ENCODE measurements at regions not wholly inside any gene's neighbourhood (a gene's known extent, or its start where the extent isn't known, plus 50 kb on each side); places are given as distances from the start of the nearest gene placed in this dataset.
A peak's percentile ranks its signal among the peaks of the same experiment; 100 is the strongest.

- DNase-seq = no peak
Observed at GRCh38 chr1:181344091-181344490, 139.2 kb upstream of the CACNA1E start.

DNA sequence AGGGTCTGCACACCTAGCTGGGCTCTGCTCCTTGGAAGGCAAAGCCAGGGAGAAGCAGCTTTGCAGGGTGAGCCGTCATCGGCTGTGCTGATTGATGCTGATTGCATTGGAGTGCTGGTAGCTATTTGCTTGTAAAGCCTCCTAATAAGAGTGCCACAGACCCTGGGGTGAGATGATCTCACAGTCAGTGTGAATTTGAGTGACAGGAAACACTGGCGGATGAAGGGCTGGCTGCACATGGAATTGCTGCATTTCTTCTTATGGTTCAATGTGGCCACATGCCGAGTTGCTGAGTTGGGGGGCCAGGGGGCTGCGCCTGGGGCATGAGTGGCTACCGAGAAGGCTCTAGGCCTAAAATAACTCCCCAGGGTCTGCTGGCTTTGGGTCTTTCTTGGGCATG is 138.2 kb upstream of the CACNA1E start:
- no peak for DNase-seq

GRCh38 chr1:181347495-181348390 is 135.6 kb upstream of the CACNA1E start:
- DNase-seq = no peak

- no peak for DNase-seq
Observed at GRCh38 chr1:181349512-181349911, 133.8 kb upstream of the CACNA1E start.

DNA sequence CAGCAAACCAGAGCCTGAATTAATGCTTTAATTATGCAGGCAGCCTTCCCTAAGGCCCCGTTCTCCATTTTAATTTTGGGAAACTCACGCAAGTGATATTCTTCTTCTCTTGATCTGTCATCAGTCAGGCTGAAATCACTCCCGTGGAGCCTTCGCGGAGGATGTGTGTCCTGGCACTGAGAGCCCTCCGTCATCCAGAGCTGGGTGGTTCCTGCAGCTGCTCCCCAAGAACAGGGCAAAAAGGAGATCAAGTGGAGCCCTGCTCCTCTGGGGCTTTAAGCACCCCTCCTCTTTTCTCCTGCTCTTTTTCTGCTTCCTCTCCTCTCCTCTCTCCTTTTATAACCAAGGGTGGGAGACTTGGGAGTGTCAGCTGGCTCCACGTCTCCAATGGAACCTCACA is 133.2 kb upstream of the CACNA1E start:
- no peak for DNase-seq

- DNase-seq = no peak
Observed at GRCh38 chr1:181351740-181352139, 131.6 kb upstream of the CACNA1E start.

DNA sequence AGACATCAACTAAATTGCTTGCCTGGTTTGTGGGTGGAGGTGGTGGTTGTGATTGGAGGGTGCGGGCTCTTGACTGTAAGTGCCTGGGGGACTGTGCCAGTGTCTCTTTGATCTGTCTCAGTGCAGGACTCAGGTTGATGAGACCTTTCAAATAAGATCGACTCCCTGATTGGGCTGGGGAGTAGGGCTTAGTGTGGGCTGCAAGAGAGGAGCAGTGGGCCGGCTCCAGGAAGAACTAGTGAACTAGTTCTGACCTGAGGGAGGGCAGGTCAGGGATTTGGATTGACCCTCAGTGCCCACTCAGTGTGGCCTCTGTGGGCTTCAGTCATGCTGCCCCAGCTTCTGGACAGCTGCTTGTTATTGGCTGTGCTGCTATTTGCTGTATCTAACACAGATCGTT is 130.6 kb upstream of the CACNA1E start:
- DNase-seq = no peak

GRCh38 chr1:181353526-181353925 is 129.8 kb upstream of the CACNA1E start:
- no peak for DNase-seq

- DNase-seq = no peak
Observed at GRCh38 chr1:181354865-181355264, 128.5 kb upstream of the CACNA1E start.

- no peak for DNase-seq
Observed at GRCh38 chr1:181356505-181357340, 126.6 kb upstream of the CACNA1E start.

DNA sequence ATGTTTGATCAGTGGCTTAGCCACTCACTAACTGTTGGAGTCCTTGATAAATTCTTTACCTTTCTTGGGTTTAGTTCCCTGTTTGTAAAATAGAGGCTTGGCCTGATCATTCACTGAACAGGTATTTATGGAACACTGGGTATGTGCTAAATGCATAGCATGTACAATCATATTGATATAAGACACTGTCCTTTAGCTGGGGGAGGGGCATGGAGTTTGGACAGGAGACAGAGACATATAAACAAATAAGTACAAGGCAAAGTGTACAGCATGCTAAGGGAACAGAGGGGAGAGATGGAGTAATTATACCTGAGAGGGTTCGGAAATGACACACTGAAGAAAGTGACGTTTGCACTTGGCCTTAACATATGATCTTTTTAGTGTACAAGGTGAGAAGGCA is 124.3 kb upstream of the CACNA1E start:
- DNase-seq = no peak

- no peak for DNase-seq
Observed at GRCh38 chr1:181364801-181365200, 118.5 kb upstream of the CACNA1E start.

- DNase-seq = no peak
Observed at GRCh38 chr1:181366910-181367309, 116.4 kb upstream of the CACNA1E start.

DNA sequence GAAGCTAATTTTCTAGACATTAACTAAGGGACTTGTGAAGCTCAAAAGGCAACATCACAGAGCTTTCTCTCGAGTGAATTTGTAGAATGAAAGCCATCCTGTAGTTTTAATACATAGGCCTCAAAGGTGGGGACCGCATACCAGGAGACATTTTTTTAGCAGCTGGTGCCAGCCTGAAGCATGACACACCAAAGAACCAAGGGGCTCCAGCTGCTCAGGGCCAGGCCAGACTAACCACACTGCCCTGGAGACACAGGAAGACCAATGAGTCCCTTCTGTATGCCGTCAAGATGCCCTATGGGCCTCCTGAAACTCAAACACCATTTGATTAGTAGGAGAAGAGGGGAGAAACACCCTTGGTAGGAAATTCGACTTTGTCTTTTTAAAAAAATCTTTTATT is 113.9 kb upstream of the CACNA1E start:
- no peak for DNase-seq

- no peak for DNase-seq
Observed at GRCh38 chr1:181383695-181384094, 99.6 kb upstream of the CACNA1E start.

DNA sequence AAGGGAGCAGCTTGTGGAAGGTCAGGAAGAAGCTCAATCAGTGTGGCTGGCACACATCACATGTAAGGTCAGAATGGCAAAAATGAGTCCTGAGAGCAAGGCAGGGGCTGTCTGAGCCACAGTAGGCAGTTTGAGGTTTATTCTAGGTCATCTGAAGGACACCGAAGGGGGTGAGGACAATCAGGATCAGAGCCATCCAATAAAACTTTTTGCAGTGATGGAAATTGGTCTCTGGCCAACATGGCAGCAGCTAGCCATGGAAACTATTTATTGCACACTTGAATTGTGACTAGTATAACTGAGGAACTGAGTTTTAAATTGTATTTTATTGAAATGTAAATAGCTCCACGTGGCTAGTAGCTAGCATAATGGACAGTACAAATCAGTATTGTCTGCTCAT is 97.0 kb upstream of the CACNA1E start:
- no peak for DNase-seq

DNA sequence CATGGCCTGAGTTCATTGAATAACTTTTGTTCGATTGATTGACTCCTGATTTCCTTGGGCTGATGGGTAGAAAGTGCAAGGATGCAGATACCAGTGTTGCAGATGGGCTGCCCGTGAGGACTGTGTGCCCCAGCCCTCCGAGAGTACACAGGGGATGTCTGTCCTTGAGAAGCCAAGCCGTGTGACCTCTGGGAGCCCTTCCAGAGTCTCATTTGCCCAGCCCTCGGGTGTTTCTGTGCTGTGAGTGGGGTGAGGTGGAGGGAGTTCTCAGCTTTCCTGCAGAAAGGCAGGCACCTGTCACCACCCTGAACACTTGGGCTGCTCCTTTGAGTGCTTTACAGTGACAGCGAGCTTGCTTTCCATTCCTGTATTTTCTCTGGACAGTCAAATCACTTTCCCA is 96.4 kb upstream of the CACNA1E start:
- no peak for DNase-seq

- DNase-seq = no peak
Observed at GRCh38 chr1:181387702-181388101, 95.6 kb upstream of the CACNA1E start.

GRCh38 chr1:181390410-181391077 is 92.8 kb upstream of the CACNA1E start:
- DNase-seq = peak; percentile 45

DNA sequence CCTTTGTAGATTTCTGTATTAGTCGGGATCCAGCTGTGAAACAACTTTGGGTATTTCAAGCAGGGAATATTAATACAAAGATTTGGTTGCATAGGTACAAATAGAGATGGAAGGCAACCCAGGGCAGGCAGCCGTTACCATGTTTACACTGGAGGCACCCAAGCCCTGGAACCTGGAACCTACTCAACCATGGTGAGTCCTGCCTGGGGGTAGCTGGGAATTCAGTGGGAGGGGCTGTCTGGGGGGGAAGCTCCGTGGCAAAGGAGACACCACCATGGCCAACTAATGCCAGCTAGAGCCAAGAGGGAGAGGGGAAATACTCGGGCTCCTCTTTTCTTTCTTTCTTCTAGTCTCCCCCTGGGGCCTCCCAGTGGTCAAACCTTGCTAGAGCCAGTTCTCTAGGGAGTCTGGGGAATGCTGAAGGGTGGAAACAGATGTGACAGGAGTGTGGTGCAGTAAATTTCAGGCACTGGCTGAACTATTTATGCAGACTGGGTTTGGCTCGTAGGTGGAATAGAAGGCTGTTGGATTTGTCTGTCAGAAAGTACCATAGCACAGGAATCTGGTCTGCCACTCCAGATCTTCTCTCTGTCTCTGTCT is 91.9 kb upstream of the CACNA1E start:
- peak; percentile 28 for DNase-seq

DNA sequence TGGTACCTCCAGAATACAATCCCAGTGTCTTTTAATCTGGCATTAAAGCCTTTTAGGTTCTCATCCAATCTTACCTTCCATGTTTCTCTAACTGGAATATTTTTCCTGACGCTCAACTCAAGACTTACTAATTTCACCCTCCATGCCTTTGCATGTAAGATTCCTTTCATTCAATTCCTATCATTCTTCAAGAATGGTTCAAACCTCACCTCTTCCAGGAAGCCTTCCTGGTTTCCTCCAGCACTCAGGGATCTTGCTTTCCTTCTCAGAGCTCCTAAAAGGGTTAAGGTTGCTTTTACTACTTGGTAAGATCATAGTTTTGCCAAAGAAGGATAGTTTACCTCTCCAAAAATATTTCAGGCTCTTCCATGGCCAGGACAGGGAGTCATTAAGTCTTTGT is 91.2 kb upstream of the CACNA1E start:
- DNase-seq = no peak

DNA sequence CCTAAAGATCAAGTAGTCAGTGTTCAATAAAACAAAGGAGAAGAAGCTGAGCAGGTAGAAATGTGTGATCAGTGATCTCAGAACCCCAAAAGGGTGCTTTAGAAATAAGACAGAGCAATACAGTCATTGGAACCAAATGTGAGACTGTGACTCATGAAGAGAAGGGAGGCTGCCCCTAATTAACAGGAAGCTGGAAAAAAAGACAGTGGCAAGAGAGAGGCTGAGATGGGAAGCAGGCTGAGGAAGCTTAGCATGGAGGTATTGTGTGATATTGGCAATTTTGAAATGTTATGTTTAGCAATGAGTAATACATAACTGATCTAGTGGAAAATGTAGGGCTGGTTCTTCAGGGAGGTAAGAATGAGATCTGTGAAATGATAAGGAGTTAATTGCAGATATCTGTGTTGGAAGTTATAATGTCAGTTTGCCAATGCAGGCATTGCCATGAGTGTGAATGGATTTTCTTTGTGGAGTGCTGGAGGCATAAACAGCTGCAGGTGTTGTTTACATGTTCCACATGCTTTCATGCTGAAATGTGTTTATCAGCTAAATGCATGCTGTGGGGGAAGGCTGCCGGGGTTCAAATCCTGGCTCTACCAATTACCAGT is 90.6 kb upstream of the CACNA1E start:
- DNase-seq = no peak

GRCh38 chr1:181394766-181395165 is 88.6 kb upstream of the CACNA1E start:
- no peak for DNase-seq

Data from NCI-H1694 (cell line).